H1 (cell line): ENCODE measurements at regions not wholly inside any gene's neighbourhood (a gene's known extent, or its start where the extent isn't known, plus 50 kb on each side); places are given as distances from the start of the nearest gene placed in this dataset.

Experiments
- BACH1 ChIP-seq: IDR thresholded peaks from 2 replicates; pipeline ENCODE4 v1.6.1; 2012; ENCODE audit warnings: low read length, improper control_type of control experiment
- CTBP2 ChIP-seq: IDR thresholded peaks from 2 replicates; pipeline ENCODE4 v1.7.0; 2011; ENCODE audit warnings: borderline replicate concordance, mild to moderate bottlenecking, moderate library complexity, mixed read lengths, low read length; ENCODE audit not compliant: insufficient read depth, insufficient read length
- HDAC6 ChIP-seq: IDR thresholded peaks from one replicate; pipeline ENCODE4 v1.7.1; 2012; ENCODE audit warnings: low read depth, mild to moderate bottlenecking, inconsistent platforms, low read length, moderate library complexity
- JUN ChIP-seq: IDR thresholded peaks from 2 replicates; pipeline ENCODE4 v1.6.1; 2011; ENCODE audit warnings: low read depth, mild to moderate bottlenecking, improper control_type of control experiment, low read length
- NANOG ChIP-seq: IDR thresholded peaks from 2 replicates; pipeline ENCODE4 v1.6.1; 2011; ENCODE audit warnings: low read length, low read depth, mild to moderate bottlenecking, inconsistent platforms; ENCODE audit not compliant: insufficient read depth, poor library complexity, severe bottlenecking
- POU5F1 ChIP-seq: IDR thresholded peaks from 2 replicates; pipeline ENCODE4 v1.6.1; 2011; ENCODE audit warnings: low read depth, mild to moderate bottlenecking, low read length, moderate library complexity
- SP1 ChIP-seq: IDR thresholded peaks from 2 replicates; pipeline ENCODE4 v1.6.1; 2011; ENCODE audit warnings: low read depth, low read length
- TEAD4 ChIP-seq: IDR thresholded peaks from 2 replicates; pipeline ENCODE4 v1.6.1; 2012; ENCODE audit warnings: low read depth, low read length, inconsistent platforms, mixed read lengths
- YY1 ChIP-seq: IDR thresholded peaks from 2 replicates; pipeline ENCODE4 v1.6.1; 2011; ENCODE audit warnings: low read depth, mild to moderate bottlenecking, low read length

GRCh38 chr10:3277566-3277965 lies 105.0 kb upstream of the PITRM1 start (continued):
- no peak for TF ChIP-seq CTBP2
- TF ChIP-seq YY1: no peak
- TF ChIP-seq BACH1: no peak
- TF ChIP-seq JUN: no peak
- no peak for TF ChIP-seq HDAC6
- TF ChIP-seq NANOG: no peak
- TF ChIP-seq POU5F1: no peak
- no peak for TF ChIP-seq TEAD4
- TF ChIP-seq SP1: no peak
